HG02588 (cell line): ENCODE measurements at regions not wholly inside any gene's neighbourhood (a gene's known extent, or its start where the extent isn't known, plus 50 kb on each side); places are given as distances from the start of the nearest gene placed in this dataset.
"Not testable (repeated sequence)": the region's sequence is repeated elsewhere in the genome, so short reads cannot be mapped to it uniquely, and the experiment has no call there.

Experiments used
- ATAC-seq: cut with Tn5 transposase; IDR thresholded peaks from one replicate; pipeline ENCODE4 v1.9.1; 2021; ENCODE audit warnings: mild to moderate bottlenecking, moderate library complexity; ENCODE audit not compliant: unreplicated experiment

GRCh38 chr2:173463846-173464245 is 109.2 kb downstream of the CDCA7 start:
- no peak for ATAC-seq

GRCh38 chr2:173467751-173468150 is 113.1 kb downstream of the CDCA7 start:
- ATAC-seq, result no peak

- ATAC-seq, result no peak
These were observed 113.7 kb downstream of the CDCA7 start for GRCh38 chr2:173468266-173468793.

- ATAC-seq, result no peak
These were observed 117.4 kb downstream of the CDCA7 start for GRCh38 chr2:173472112-173472511.

GRCh38 chr2:173483137-173483536 is 128.5 kb downstream of the CDCA7 start:
- no peak for ATAC-seq

GRCh38 chr2:173488861-173489260 is 134.2 kb downstream of the CDCA7 start:
- no peak for ATAC-seq

- ATAC-seq, result no peak
These were observed 136.7 kb downstream of the CDCA7 start for GRCh38 chr2:173491418-173491817.

- ATAC-seq, result no peak
These were observed 139.2 kb downstream of the CDCA7 start for GRCh38 chr2:173493874-173494273.

- no peak for ATAC-seq
These were observed 142.1 kb downstream of the CDCA7 start for GRCh38 chr2:173496746-173497145.

GRCh38 chr2:173500953-173501352 is 146.3 kb downstream of the CDCA7 start:
- no peak for ATAC-seq

- no peak for ATAC-seq
These were observed 147.6 kb downstream of the CDCA7 start for GRCh38 chr2:173502296-173502695.

- no peak for ATAC-seq
These were observed 156.7 kb downstream of the CDCA7 start for GRCh38 chr2:173511357-173511756.

GRCh38 chr2:173511942-173512341 is 157.3 kb downstream of the CDCA7 start:
- no peak for ATAC-seq

GRCh38 chr2:173513107-173513727 is 158.5 kb downstream of the CDCA7 start:
- ATAC-seq, result no peak

GRCh38 chr2:173520918-173521317 is 166.2 kb downstream of the CDCA7 start:
- no peak for ATAC-seq

- ATAC-seq, result no peak
These were observed 166.9 kb downstream of the CDCA7 start for GRCh38 chr2:173521450-173522192.

- ATAC-seq, result no peak
These were observed 168.8 kb downstream of the CDCA7 start for GRCh38 chr2:173523497-173523896.

- ATAC-seq, result no peak
These were observed 169.7 kb downstream of the CDCA7 start for GRCh38 chr2:173524256-173524955.

GRCh38 chr2:173532732-173533531 is 178.3 kb downstream of the CDCA7 start:
- ATAC-seq, result not testable (repeated sequence)

- ATAC-seq, result no peak
These were observed 183.0 kb downstream of the CDCA7 start for GRCh38 chr2:173537694-173538093.

GRCh38 chr2:173539615-173540014 is 184.9 kb downstream of the CDCA7 start:
- no peak for ATAC-seq
